Muscle layer of colon (tissue), 2 donors: ENCODE measurements at regions not wholly inside any gene's neighbourhood (a gene's known extent, or its start where the extent isn't known, plus 50 kb on each side); places are given as distances from the start of the nearest gene placed in this dataset.
"Not testable (repeated sequence)": the region's sequence is repeated elsewhere in the genome, so short reads cannot be mapped to it uniquely, and the experiment has no call there.

Source experiments
- H3K27ac ChIP-seq: one replicate; pipeline ENCODE4 v1.7.0; 2013; ENCODE audit warnings: low read depth, mild to moderate bottlenecking, low read length, moderate library complexity
- H3K27me3 ChIP-seq, 2 donors: one replicate each; pipeline ENCODE4 v1.7.0; 2013; ENCODE audit warnings: low read length in 2 of 2, mild to moderate bottlenecking in 2 of 2; ENCODE audit not compliant: insufficient read depth in 2 of 2, control insufficient read depth in 1 of 2
- H3K36me3 ChIP-seq: one replicate; pipeline ENCODE4 v1.7.0; 2013; ENCODE audit warnings: mild to moderate bottlenecking, low read length; ENCODE audit not compliant: insufficient read depth
- H3K4me1 ChIP-seq: one replicate; pipeline ENCODE4 v1.7.0; 2013; ENCODE audit warnings: mild to moderate bottlenecking, low read length; ENCODE audit not compliant: insufficient read depth
- H3K4me3 ChIP-seq, 2 donors: one replicate each; pipeline ENCODE4 v1.7.0; 2013; ENCODE audit warnings: low read length in 2 of 2, low read depth in 1 of 2, mild to moderate bottlenecking in 1 of 2, moderate library complexity in 1 of 2
- H3K9ac ChIP-seq: one replicate; pipeline ENCODE4 v1.7.0; 2013; ENCODE audit warnings: low read length
- H3K9me3 ChIP-seq: one replicate; pipeline ENCODE4 v1.7.0; 2013; ENCODE audit warnings: mild to moderate bottlenecking, low read length
- donor health status: abdominal sarcoma.
- donor health status: Adenocarcinoma of cecum.

DNA sequence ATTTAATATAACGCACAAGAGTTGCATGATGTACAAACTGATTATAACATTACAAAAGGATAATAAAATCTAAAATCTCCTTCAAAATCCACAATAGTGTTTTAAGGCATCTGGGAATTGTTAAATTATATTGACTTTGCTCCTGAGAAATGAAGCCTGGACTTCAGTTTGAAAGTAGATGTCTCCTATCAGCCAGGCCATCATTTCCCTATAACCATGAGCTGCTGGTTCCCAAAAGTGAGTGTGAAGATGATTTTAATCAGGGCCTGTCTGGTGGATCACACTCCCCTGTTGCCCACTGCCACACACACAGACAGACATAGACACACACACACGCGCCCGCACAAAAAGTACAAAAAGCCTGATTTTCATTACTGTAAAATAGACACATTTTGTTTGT is 480.7 kb downstream of the RPS29 start:
- Histone ChIP-seq H3K4me1 (peaks cover 6% of the 10 kb centered on the region), H3K27ac (no peak overlapping the region), H3K27me3 (no peaks in the 10 kb centered on the region)

DNA sequence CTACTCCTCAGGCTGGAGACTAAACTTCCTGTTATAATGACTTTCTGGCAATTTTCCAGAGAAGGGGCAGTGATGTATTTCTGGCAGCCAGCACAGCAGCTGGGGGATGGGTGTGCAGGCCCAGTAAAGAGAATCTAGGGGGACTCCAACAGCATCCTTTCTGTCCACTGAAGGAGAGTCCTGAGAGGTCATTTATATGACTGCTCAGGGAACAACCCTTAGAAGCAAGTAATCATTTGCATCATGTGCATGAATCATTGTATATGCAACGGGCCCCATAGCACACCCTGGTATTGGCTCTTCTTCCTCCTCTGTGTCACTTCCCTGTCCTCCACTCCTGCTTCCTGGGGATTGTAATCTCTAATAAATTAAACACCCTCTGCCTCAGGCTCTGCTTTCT is 493.8 kb downstream of the RPS29 start:
- no peak overlapping the region for H3K9ac ChIP-seq
- no peaks in the 10 kb centered on the region for H3K4me1 ChIP-seq
- no peak overlapping the region for H3K27ac ChIP-seq
- no peaks in the 10 kb centered on the region for H3K27me3 ChIP-seq
- no peaks in the 10 kb centered on the region for H3K36me3 ChIP-seq
- H3K4me3 ChIP-seq, result no peak overlapping the region
- H3K9me3 ChIP-seq, result no peaks in the 10 kb centered on the region

More for the DNA sequence above, 480.7 kb downstream of the RPS29 start:
- no peak overlapping the region for H3K9ac ChIP-seq
- no peak overlapping the region for H3K4me3 ChIP-seq
- no peaks in the 10 kb centered on the region for H3K9me3 ChIP-seq
- no peaks in the 10 kb centered on the region for H3K36me3 ChIP-seq

DNA sequence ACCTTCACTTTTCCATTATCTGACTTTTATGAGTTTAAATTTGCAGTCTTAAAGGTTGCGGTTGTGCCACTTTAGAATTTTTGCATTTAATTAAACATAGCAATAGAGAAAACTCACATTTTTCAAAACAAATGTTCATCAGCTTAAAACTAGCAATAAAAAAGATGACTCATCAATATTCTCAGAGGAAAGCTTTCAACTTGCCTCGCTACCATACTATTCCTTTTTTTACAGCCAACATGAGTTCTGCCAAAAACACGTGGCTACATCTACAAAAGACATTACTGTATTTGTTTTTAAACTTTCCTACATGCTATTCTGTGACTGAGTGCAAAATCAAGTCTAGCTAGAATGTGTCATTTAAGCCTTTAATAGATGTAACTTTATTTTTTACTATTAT is 497.1 kb downstream of the RPS29 start:
- no peaks in the 10 kb centered on the region for H3K9me3 ChIP-seq
- no peaks in the 10 kb centered on the region for H3K4me1 ChIP-seq
- no peak overlapping the region for H3K27ac ChIP-seq
- no peaks in the 10 kb centered on the region for H3K27me3 ChIP-seq
- no peak overlapping the region for H3K9ac ChIP-seq
- H3K36me3 ChIP-seq, result no peaks in the 10 kb centered on the region
- no peak overlapping the region for H3K4me3 ChIP-seq

DNA sequence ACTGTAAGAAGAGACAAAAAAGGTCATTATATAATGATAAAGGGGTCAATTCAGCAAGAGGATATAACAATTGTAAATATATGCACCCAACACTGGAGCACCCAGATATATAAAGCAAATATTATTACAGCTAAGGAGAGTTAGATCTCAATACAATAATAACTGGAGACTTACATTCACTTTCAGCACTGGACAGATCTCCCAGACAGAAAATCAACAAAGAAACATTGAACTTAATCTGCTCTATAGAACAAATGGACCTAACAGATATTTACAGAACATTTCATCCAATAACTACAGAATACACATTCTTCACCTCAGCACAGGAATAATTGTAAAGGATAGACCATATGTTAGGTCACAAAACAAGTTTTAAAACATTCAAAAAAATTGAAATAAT is 512.9 kb downstream of the RPS29 start:
- H3K4me1 ChIP-seq, H3K27ac ChIP-seq, H3K27me3 ChIP-seq, H3K4me3 ChIP-seq, H3K36me3 ChIP-seq, H3K9ac ChIP-seq, H3K9me3 ChIP-seq: not testable (repeated sequence)

DNA sequence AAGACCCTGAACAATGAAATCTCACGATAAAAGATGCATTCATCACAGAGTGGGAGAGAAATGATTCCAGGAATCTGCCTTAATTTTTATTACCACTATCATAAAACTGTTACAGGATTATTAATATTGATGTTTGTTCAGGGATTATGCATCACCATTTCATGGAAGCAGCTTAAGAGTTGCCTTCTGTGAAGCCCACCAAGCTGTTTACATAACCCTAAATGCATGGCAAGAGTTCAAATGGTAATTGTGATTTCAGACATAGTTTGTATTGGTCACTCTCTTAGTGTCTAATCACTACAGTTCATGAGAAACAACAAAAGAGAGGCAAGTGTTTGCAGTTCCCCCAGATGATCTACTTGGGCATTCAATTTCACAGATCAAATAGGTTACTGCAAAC is 527.7 kb downstream of the RPS29 start:
- H3K9me3 ChIP-seq, result no peaks in the 10 kb centered on the region
- no peaks in the 10 kb centered on the region for H3K4me1 ChIP-seq
- H3K27ac ChIP-seq, result no peak overlapping the region
- no peaks in the 10 kb centered on the region for H3K27me3 ChIP-seq
- no peak overlapping the region for H3K4me3 ChIP-seq
- no peaks in the 10 kb centered on the region for H3K36me3 ChIP-seq
- no peak overlapping the region for H3K9ac ChIP-seq

DNA sequence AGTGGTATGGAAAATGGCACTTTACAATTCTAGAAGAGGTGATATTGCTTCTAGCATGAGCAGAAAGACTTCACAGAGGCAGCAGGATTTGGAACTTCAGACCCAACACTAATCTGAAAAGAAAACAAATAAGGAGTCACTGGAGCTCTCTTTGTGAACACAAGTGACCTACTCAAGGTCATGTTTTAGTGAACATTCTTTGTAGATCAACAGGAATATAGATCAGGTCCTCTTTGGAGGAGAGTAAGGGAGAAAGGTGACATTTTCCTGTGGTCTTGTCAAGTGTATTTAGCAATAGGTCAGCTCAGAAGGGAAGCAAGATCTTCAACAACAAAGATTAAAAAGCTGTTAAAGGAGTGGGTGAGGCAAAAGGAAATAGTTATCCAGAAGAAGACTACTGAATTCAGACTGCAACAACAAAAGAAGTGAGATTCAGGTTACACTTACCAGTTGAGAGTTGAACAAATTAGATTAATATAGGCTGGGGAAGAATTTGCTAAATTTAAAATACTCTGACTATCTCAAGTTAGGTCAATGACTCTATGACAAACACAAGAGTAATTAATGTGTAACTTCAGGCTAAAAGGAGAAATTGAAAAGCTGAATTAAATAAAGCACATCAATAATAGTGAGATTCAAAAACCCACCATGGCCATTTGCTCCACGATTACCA is 528.2 kb downstream of the RPS29 start:
- Histone ChIP-seq H3K4me3 (no peak overlapping the region), H3K27ac (no peak overlapping the region), H3K9me3 (no peaks in the 10 kb centered on the region), H3K9ac (no peak overlapping the region), H3K36me3 (no peaks in the 10 kb centered on the region), H3K27me3 (no peaks in the 10 kb centered on the region), H3K4me1 (no peaks in the 10 kb centered on the region)

DNA sequence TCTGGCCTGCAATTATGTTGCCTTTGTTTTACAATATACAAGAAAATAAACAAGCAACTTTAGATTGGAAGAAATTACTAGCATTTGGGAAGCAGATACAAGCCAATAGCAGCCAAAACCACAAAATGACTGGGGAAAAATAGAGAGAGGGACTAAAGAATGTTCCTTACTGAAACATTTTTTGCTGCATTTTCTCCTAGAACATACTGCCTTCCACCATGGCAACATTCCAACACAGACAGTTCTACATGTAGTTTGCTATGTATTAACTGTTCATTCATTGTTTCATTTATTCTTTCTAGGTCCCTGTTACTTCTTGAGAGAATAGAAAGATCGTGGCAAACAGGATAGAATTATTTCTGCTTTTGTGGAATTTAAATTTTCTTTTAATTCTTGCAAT is 530.2 kb downstream of the RPS29 start:
- H3K9me3 ChIP-seq, result no peaks in the 10 kb centered on the region
- no peak overlapping the region for H3K9ac ChIP-seq
- H3K27me3 ChIP-seq, result no peaks in the 10 kb centered on the region
- no peak overlapping the region for H3K4me3 ChIP-seq
- H3K27ac ChIP-seq, result no peak overlapping the region
- H3K4me1 ChIP-seq, result peaks cover 5% of the 10 kb centered on the region
- no peaks in the 10 kb centered on the region for H3K36me3 ChIP-seq

DNA sequence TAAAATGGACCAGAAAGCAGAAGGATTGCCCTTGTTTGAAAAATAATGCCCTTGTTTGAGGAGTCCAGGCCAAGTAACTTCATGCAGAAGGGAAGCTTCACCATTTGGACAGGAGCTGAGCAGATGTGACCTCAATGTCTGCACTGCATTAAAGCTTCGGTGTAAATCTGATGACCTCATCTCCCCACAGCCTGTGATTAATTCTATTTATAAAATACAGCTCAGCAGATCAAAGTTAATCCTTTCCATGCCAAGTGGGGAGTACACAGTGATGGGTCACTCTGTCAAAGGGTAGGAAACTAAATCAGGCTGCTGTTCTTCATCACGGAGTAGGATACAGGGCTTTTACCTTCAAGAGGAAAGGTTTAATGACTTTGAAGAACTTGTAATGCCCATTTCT is 533.7 kb downstream of the RPS29 start:
- no peak overlapping the region for H3K9ac ChIP-seq
- H3K9me3 ChIP-seq, result no peaks in the 10 kb centered on the region
- H3K4me1 ChIP-seq, result peaks cover 5% of the 10 kb centered on the region
- no peaks in the 10 kb centered on the region for H3K27me3 ChIP-seq
- H3K27ac ChIP-seq, result no peak overlapping the region
- no peak overlapping the region for H3K4me3 ChIP-seq
- no peaks in the 10 kb centered on the region for H3K36me3 ChIP-seq

DNA sequence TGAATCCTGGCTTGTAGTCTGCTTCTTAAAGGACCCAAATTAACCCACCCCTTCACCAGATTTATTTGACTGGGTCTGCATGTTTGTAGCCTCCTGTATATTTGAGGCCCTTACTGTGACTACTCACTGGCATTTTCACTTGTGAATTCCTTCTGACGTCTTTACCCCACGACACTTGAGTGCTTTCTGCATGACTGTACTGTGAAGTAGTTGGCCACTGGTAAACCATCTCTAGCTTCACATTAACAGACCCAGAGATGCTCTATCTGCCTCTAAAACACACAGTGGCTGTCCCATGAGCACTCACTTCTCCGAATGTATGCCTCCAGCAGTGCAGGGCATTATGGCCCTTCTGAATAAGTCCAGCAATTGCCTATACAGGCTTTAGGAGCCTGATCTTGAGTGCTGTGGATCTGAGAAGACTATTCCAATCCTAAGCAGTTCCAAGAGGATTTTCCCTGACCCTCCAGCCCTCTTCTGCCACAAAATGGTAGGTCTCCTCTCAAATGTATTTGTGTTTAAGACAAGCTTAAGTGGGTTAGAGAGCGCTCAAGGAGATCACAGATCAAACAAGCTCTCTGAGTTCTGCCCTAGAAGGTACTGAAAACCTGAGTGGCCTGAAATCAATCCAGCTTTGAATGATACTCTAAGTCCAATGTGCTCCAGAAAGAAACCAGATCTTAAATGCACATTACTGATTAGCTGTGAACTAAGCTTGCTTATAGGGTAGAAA is 534.7 kb downstream of the RPS29 start:
- H3K9me3 ChIP-seq, result no peaks in the 10 kb centered on the region
- H3K4me3 ChIP-seq, result no peak overlapping the region
- H3K27me3 ChIP-seq, result no peaks in the 10 kb centered on the region
- H3K4me1 ChIP-seq, result peaks cover 5% of the 10 kb centered on the region
- no peak overlapping the region for H3K27ac ChIP-seq
- no peaks in the 10 kb centered on the region for H3K36me3 ChIP-seq
- no peak overlapping the region for H3K9ac ChIP-seq

DNA sequence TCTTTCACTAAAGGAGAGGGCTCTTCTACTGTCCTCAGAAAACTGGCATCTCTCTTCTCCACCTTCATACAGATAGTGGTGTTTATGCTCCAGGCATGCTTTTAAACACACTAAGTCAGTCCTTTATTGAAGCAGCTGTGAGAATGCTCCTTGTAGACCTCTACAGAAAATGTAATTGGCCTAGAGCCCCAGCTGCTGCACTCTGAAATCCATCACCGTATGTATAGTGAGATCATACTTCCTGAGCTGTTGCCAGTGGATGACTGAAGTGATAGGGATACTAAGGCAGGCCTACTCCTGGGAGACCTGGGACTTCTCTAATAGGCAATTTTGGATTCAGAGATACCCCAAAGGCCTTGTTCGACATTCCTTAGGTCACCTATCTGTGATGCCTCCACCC is 535.4 kb downstream of the RPS29 start:
- no peaks in the 10 kb centered on the region for H3K27me3 ChIP-seq

DNA sequence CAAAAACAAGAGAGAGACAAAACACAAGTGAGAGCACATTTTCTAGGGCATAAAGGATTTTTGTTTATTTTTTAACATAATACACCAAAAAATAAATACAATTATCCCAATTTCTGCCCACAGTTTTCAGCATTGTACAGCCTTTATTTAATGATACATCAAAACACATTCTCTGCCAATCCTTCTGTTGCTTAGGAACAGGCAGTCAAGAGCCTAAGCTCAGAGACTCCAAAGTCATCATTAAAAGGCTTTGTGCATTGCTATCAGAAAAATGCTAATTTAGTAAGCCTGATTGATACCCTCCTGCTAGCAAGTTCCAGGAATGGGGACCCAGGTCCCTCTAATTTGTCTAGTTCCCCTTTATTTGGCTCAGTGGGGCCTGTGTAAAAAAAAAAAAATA is 536.5 kb downstream of the RPS29 start:
- Histone ChIP-seq H3K27ac (no peak overlapping the region), H3K27me3 (no peaks in the 10 kb centered on the region), H3K4me3 (no peak overlapping the region), H3K4me1 (peaks cover 5% of the 10 kb centered on the region), H3K9me3 (no peaks in the 10 kb centered on the region), H3K36me3 (no peaks in the 10 kb centered on the region), H3K9ac (no peak overlapping the region)

More for the DNA sequence above, 535.4 kb downstream of the RPS29 start:
- H3K4me1 ChIP-seq, result peaks cover 5% of the 10 kb centered on the region
- no peaks in the 10 kb centered on the region for H3K9me3 ChIP-seq
- no peak overlapping the region for H3K9ac ChIP-seq
- no peaks in the 10 kb centered on the region for H3K36me3 ChIP-seq
- no peak overlapping the region for H3K27ac ChIP-seq
- H3K4me3 ChIP-seq, result no peak overlapping the region

DNA sequence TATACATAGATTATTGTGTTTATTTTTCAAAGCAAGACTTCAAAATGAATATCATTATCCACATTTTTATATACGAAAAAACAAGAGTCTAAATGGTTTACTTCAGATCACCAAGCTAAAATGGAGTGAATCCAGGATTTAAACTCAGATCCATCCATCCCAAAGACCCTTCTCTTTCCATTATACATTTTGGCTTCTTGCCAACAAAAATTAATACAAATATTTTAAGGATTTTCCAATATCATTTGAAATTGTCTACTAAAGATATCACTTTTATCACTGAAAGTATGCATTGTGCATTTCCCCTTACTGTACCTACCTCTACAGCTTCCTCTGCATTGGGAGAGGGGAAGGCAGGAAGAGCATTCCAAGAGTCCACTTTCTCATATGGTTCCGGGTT is 541.2 kb downstream of the RPS29 start:
- Histone ChIP-seq H3K9me3 (no peaks in the 10 kb centered on the region), H3K36me3 (no peaks in the 10 kb centered on the region), H3K4me1 (no peaks in the 10 kb centered on the region), H3K9ac (no peak overlapping the region), H3K27ac (no peak overlapping the region), H3K27me3 (no peaks in the 10 kb centered on the region), H3K4me3 (no peak overlapping the region)
